IPS-20b (cell line): ENCODE measurements at regions not wholly inside any gene's neighbourhood (a gene's known extent, or its start where the extent isn't known, plus 50 kb on each side); places are given as distances from the start of the nearest gene placed in this dataset.
"Not testable (repeated sequence)": the region's sequence is repeated elsewhere in the genome, so short reads cannot be mapped to it uniquely, and the experiment has no call there.

Experiments used
- H3K27ac ChIP-seq: one replicate; pipeline ENCODE4 v1.5.1; 2013; ENCODE audit warnings: low read length
- H3K27me3 ChIP-seq: 2 replicates; pipeline ENCODE4 v1.6.1; 2013; ENCODE audit warnings: mild to moderate bottlenecking, low read length, inconsistent platforms; ENCODE audit not compliant: insufficient read depth
- H3K36me3 ChIP-seq: 2 replicates; pipeline ENCODE4 v1.6.1; 2013; ENCODE audit warnings: low read depth, mild to moderate bottlenecking, inconsistent platforms, low read length, moderate library complexity; ENCODE audit not compliant: insufficient read depth
- H3K4me1 ChIP-seq: 2 replicates; pipeline ENCODE4 v1.6.1; 2013; ENCODE audit warnings: mild to moderate bottlenecking, control low read depth, inconsistent platforms, low read length, moderate library complexity; ENCODE audit not compliant: insufficient read depth
- H3K4me3 ChIP-seq: 2 replicates; pipeline ENCODE4 v1.5.1; 2013; ENCODE audit warnings: mild to moderate bottlenecking, low read length, inconsistent platforms
- H3K9ac ChIP-seq: 2 replicates; pipeline ENCODE4 v1.6.1; 2013; ENCODE audit warnings: low read depth, mild to moderate bottlenecking, inconsistent platforms, low read length, moderate library complexity
- H3K9me3 ChIP-seq: 2 replicates; pipeline ENCODE4 v1.6.1; 2013; ENCODE audit warnings: mild to moderate bottlenecking, low read depth, low read length, inconsistent platforms; ENCODE audit not compliant: insufficient read depth

GRCh38 chr9:135284386-135285134 is 195.0 kb upstream of the PPP1R26 start:
- Histone ChIP-seq H3K4me1 (no peaks in the 10 kb centered on the region), H3K27me3 (no peaks in the 10 kb centered on the region), H3K36me3 (no peaks in the 10 kb centered on the region), H3K27ac (no peak overlapping the region), H3K9me3 (no peaks in the 10 kb centered on the region), H3K4me3 (no peak overlapping the region), H3K9ac (no peak overlapping the region)

- H3K9me3 ChIP-seq, H3K4me3 ChIP-seq, H3K36me3 ChIP-seq, H3K9ac ChIP-seq, H3K4me1 ChIP-seq, H3K27me3 ChIP-seq, H3K27ac ChIP-seq: not testable (repeated sequence)
Measured at GRCh38 chr9:135286187-135286925, 193.2 kb upstream of the PPP1R26 start.

DNA sequence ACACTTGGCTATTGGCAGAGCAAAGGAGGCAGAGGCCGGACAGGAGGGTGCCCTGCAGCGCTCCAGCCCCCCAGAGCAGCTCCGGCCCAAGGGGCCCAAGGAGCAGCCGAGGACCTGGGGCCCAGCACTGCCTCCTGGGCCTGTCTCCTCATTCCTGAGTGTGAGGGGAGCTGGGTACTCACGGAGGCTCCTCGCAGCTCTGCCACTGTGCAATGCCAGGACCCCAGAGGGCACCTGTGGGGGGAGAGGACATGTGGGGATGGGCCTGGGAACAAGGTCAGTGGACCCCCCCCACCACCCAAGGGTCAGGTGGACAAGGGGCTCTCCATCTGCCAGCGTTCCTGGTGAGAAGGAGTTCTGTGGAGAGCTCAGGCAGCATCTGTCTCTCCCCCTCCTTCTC is 192.6 kb upstream of the PPP1R26 start:
- no peaks in the 10 kb centered on the region for H3K9me3 ChIP-seq
- no peak overlapping the region for H3K4me3 ChIP-seq
- no peaks in the 10 kb centered on the region for H3K36me3 ChIP-seq
- H3K27me3 ChIP-seq = no peaks in the 10 kb centered on the region
- no peak overlapping the region for H3K27ac ChIP-seq
- peaks cover 2% of the 10 kb centered on the region; the same call in 1 of the 2 replicates for H3K4me1 ChIP-seq
- H3K9ac ChIP-seq = no peak overlapping the region

DNA sequence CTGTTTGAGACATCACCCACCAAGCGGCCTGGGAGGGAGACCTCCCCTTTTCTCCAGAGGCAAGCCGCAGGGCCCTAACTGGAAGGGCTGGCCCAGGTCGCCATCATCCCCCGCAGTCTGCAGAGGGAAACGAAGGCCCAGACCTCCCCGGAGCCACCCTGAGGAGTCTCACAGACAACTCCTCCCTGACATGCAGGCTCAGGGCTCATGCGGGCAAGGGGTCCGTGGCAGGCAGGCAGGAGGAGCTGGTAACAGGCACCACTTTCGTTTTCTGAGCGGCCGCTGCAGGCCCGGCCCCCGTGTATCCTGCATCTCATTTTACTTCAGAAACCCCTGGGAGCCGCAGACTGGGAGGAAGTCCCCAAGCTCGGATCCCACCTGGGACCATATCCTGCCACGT is 192.0 kb upstream of the PPP1R26 start:
- Histone ChIP-seq H3K4me3 (no peak overlapping the region), H3K9me3 (no peaks in the 10 kb centered on the region), H3K27ac (no peak overlapping the region), H3K9ac (no peak overlapping the region), H3K36me3 (no peaks in the 10 kb centered on the region), H3K27me3 (no peaks in the 10 kb centered on the region), H3K4me1 (peaks cover 2% of the 10 kb centered on the region; the same call in 1 of the 2 replicates)

GRCh38 chr9:135288054-135288453 is 191.5 kb upstream of the PPP1R26 start:
- peaks cover 2% of the 10 kb centered on the region; the same call in 1 of the 2 replicates for H3K4me1 ChIP-seq
- no peak overlapping the region for H3K4me3 ChIP-seq
- no peaks in the 10 kb centered on the region for H3K9me3 ChIP-seq
- H3K9ac ChIP-seq = no peak overlapping the region
- H3K27ac ChIP-seq = no peak overlapping the region
- H3K27me3 ChIP-seq = no peaks in the 10 kb centered on the region
- no peaks in the 10 kb centered on the region for H3K36me3 ChIP-seq

- Histone ChIP-seq H3K27ac (no peak overlapping the region), H3K4me3 (no peak overlapping the region), H3K27me3 (no peaks in the 10 kb centered on the region), H3K4me1 (peaks cover 2% of the 10 kb centered on the region; the same call in 1 of the 2 replicates), H3K36me3 (no peaks in the 10 kb centered on the region), H3K9me3 (no peaks in the 10 kb centered on the region), H3K9ac (no peak overlapping the region)
Measured at GRCh38 chr9:135289081-135289491, 190.5 kb upstream of the PPP1R26 start.

- Histone ChIP-seq H3K4me3 (no peak overlapping the region), H3K4me1 (peaks cover 4% of the 10 kb centered on the region; the same call in 1 of the 2 replicates), H3K27ac (no peak overlapping the region), H3K9ac (no peak overlapping the region), H3K36me3 (no peaks in the 10 kb centered on the region), H3K9me3 (no peaks in the 10 kb centered on the region), H3K27me3 (no peaks in the 10 kb centered on the region)
Measured at GRCh38 chr9:135290086-135290485, 189.5 kb upstream of the PPP1R26 start.

- Histone ChIP-seq H3K9me3 (no peaks in the 10 kb centered on the region), H3K4me3 (no peak overlapping the region), H3K9ac (no peak overlapping the region), H3K27ac (no peak overlapping the region), H3K27me3 (no peaks in the 10 kb centered on the region), H3K4me1 (peaks cover 9% of the 10 kb centered on the region; the same call in 1 of the 2 replicates), H3K36me3 (no peaks in the 10 kb centered on the region)
Measured at GRCh38 chr9:135290566-135290965, 189.0 kb upstream of the PPP1R26 start.

- Histone ChIP-seq H3K27ac (no peak overlapping the region), H3K4me1 (peaks cover 14% of the 10 kb centered on the region; the same call in 1 of the 2 replicates), H3K36me3 (no peaks in the 10 kb centered on the region), H3K9ac (no peak overlapping the region), H3K4me3 (no peak overlapping the region), H3K27me3 (no peaks in the 10 kb centered on the region), H3K9me3 (no peaks in the 10 kb centered on the region)
Measured at GRCh38 chr9:135291165-135291564, 188.4 kb upstream of the PPP1R26 start.

DNA sequence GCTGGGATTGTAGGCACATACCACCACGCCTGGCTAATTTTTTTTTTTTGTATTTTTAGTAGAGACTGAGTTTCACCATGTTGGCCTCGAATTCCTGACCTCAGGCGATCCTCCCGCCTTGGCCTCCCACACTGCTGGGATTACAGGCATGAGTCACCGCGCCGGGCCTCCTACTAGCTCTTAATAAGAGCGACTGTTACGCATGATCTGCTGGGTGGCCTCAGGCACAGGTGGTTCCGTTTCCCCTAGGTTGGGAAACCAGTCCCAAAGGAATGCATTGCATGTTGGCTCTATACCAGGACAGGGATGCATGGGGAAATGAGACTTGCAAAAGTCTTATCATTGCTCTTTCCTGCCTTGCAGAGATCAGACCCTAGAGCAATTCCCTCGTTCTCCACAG is 184.7 kb upstream of the PPP1R26 start:
- no peaks in the 10 kb centered on the region for H3K27me3 ChIP-seq
- no peak overlapping the region for H3K9ac ChIP-seq
- peaks cover 19% of the 10 kb centered on the region; the same call in 1 of the 2 replicates for H3K4me1 ChIP-seq
- no peaks in the 10 kb centered on the region for H3K9me3 ChIP-seq
- H3K4me3 ChIP-seq = no peak overlapping the region
- H3K27ac ChIP-seq = no peak overlapping the region
- no peaks in the 10 kb centered on the region for H3K36me3 ChIP-seq

GRCh38 chr9:135295551-135296300 is 183.9 kb upstream of the PPP1R26 start:
- H3K9me3 ChIP-seq = no peaks in the 10 kb centered on the region
- H3K27me3 ChIP-seq = no peaks in the 10 kb centered on the region; the same call in 1 of the 2 replicates
- H3K36me3 ChIP-seq = no peaks in the 10 kb centered on the region
- H3K4me1 ChIP-seq = peaks cover 19% of the 10 kb centered on the region; the same call in 1 of the 2 replicates
- no peak overlapping the region for H3K4me3 ChIP-seq
- H3K9ac ChIP-seq = peak overlapping the region; percentile 15; the same call in 1 of the 2 replicates
- no peak overlapping the region for H3K27ac ChIP-seq
